ENCODE measurements at regions not wholly inside any gene's neighbourhood (a gene's known extent, or its start where the extent isn't known, plus 50 kb on each side); places are given as distances from the start of the nearest gene placed in this dataset.
A peak's percentile ranks its signal among the peaks of the same experiment; 100 is the strongest.
"Not testable (repeated sequence)": the region's sequence is repeated elsewhere in the genome, so short reads cannot be mapped to it uniquely, and the experiment has no call there.

DNA sequence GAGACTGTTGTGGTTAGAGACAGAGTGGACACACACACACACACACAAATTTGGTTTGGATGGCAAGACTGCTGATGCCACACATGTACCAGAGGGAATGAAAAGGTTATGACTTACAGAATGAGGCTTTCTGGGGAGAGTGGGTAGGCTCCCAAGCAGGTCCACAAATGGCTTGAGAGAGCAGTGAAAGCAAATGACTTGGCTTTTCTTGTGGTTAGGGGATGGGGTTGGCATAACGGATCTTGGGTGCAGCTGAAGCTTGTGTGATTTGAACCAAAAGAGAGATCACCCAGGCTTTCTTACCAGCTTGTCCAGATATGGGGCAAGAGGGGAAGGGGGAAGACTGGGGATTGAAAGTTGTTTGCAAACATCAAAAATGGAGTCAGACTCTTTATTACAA lies 73.9 kb upstream of the OLIG3 start:
- peaks cover 0 to 3% of the 10 kb centered on the region in 2 donors for H3K9me3 ChIP-seq (ENCODE audit: control insufficient read depth in 2 of 2, insufficient read depth in 1 of 2, low read length in 1 of 2)
- 19% methylated on average over 1 of the region's 1 CpG for WGBS
- no peak overlapping the region for H3K27ac ChIP-seq (ENCODE audit: low read depth in 1 of 2, low read length in 1 of 2)
- H3K4me1 ChIP-seq (ENCODE audit: control insufficient read depth in 2 of 2, insufficient read depth in 2 of 2, low read length in 2 of 2), result peaks cover 3 to 10% of the 10 kb centered on the region in 2 donors
- H3K36me3 ChIP-seq (ENCODE audit: control insufficient read depth in 2 of 2, insufficient read depth in 2 of 2, low read length in 1 of 2), result no peaks in the 10 kb centered on the region
- peak in 1 of 9 donors; percentile 27 for DNase-seq (ENCODE audit: low read depth in 6 of 9, low spot score in 9 of 9)
- H3K4me3 ChIP-seq (ENCODE audit: low read length in 2 of 2), result no peak overlapping the region
- no peaks in the 10 kb centered on the region for H3K27me3 ChIP-seq (ENCODE audit: control insufficient read depth in 2 of 2, insufficient read depth in 1 of 2, low read length in 1 of 2)

DNA sequence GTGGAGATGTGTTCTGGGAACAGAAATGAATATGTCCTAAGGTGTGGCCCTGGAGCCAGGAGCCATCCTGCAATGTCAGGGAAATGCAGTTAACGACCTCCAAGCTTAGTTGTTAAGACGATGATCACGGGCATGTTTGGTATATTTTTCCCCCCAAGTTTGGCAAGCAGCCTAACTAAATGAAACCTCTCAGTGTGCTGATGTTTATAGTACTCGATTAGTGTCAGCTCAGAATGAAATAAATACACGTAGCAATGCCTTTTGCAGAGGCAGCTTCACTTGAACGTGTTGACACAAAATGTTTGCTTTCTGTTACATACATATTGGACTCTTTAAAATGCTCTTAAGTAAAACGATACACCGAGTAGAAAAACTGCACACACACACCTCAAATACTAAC lies 76.2 kb upstream of the OLIG3 start:
- no peak overlapping the region for H3K4me3 ChIP-seq (ENCODE audit: low read length in 2 of 2)
- DNase-seq (ENCODE audit: low read depth in 6 of 9, low spot score in 9 of 9), result no peak
- WGBS, result 92% methylated on average over 8 of the region's 8 CpGs

DNA sequence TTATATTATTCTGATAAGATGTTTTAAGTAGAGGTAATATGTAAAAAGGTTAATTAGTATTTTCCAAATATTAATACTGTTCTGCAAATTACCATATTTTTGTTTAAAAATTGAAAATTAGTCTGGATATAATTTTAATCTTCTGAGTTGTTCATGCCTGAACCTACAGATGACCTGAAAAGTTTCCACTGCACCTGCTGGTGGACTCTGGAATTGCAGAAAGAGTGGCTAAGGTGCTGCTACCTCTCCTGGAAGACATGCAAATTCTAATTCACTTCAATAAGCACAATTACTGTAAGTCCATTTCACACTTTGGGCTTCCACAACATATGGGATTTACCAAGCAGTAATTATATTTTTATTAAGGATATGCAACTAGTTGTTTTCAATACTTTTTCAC lies 77.7 kb upstream of the OLIG3 start:
- H3K9me3 ChIP-seq (ENCODE audit: control insufficient read depth in 2 of 2, insufficient read depth in 1 of 2, low read length in 1 of 2), result no peaks in the 10 kb centered on the region
- DNase-seq (ENCODE audit: low read depth in 6 of 9, low spot score in 9 of 9), result peak in 7 of 9 donors; percentile 21 to 73 (median 45)
- no peaks in the 10 kb centered on the region for H3K36me3 ChIP-seq (ENCODE audit: control insufficient read depth in 2 of 2, insufficient read depth in 2 of 2, low read length in 1 of 2)
- H3K4me3 ChIP-seq (ENCODE audit: low read length in 2 of 2), result no peak overlapping the region
- H3K4me1 ChIP-seq (ENCODE audit: control insufficient read depth in 2 of 2, insufficient read depth in 2 of 2, low read length in 2 of 2), result peaks cover 3 to 10% of the 10 kb centered on the region in 2 donors
- H3K27me3 ChIP-seq (ENCODE audit: control insufficient read depth in 2 of 2, insufficient read depth in 1 of 2, low read length in 1 of 2), result no peaks in the 10 kb centered on the region
- no peak overlapping the region for H3K27ac ChIP-seq (ENCODE audit: low read depth in 1 of 2, low read length in 1 of 2)

More for the DNA sequence above, 76.2 kb upstream of the OLIG3 start:
- H3K4me1 ChIP-seq (ENCODE audit: control insufficient read depth in 2 of 2, insufficient read depth in 2 of 2, low read length in 2 of 2), result peaks cover 3 to 10% of the 10 kb centered on the region in 2 donors
- no peak overlapping the region for H3K27ac ChIP-seq (ENCODE audit: low read depth in 1 of 2, low read length in 1 of 2)
- H3K9me3 ChIP-seq (ENCODE audit: control insufficient read depth in 2 of 2, insufficient read depth in 1 of 2, low read length in 1 of 2), result peaks cover 0 to under 1% of the 10 kb centered on the region in 2 donors
- no peaks in the 10 kb centered on the region for H3K27me3 ChIP-seq (ENCODE audit: control insufficient read depth in 2 of 2, insufficient read depth in 1 of 2, low read length in 1 of 2)
- H3K36me3 ChIP-seq (ENCODE audit: control insufficient read depth in 2 of 2, insufficient read depth in 2 of 2, low read length in 1 of 2), result no peaks in the 10 kb centered on the region

GRCh38 chr6:137573739-137574138 lies 79.5 kb upstream of the OLIG3 start:
- no peak for DNase-seq (ENCODE audit: low read depth in 6 of 9, low spot score in 9 of 9)

GRCh38 chr6:137579612-137580011 lies 85.4 kb upstream of the OLIG3 start:
- Histone ChIP-seq H3K9me3 (ENCODE audit: control insufficient read depth in 2 of 2, insufficient read depth in 1 of 2, low read length in 1 of 2) (no peaks in the 10 kb centered on the region), H3K4me1 (ENCODE audit: control insufficient read depth in 2 of 2, insufficient read depth in 2 of 2, low read length in 2 of 2) (no peaks in the 10 kb centered on the region), H3K27me3 (ENCODE audit: control insufficient read depth in 2 of 2, insufficient read depth in 1 of 2, low read length in 1 of 2) (no peaks in the 10 kb centered on the region), H3K36me3 (ENCODE audit: control insufficient read depth in 2 of 2, insufficient read depth in 2 of 2, low read length in 1 of 2) (no peaks in the 10 kb centered on the region), H3K27ac (ENCODE audit: low read depth in 1 of 2, low read length in 1 of 2) (no peak overlapping the region), H3K4me3 (ENCODE audit: low read length in 2 of 2) (no peak overlapping the region)
- WGBS, result 88% methylated on average over 2 of the region's 2 CpGs
- DNase-seq (ENCODE audit: low read depth in 6 of 9, low spot score in 9 of 9), result no peak

More at GRCh38 chr6:137573739-137574138, 79.5 kb upstream of the OLIG3 start:
- Histone ChIP-seq H3K36me3 (ENCODE audit: control insufficient read depth in 2 of 2, insufficient read depth in 2 of 2, low read length in 1 of 2) (no peaks in the 10 kb centered on the region), H3K27ac (ENCODE audit: low read depth in 1 of 2, low read length in 1 of 2) (no peak overlapping the region), H3K27me3 (ENCODE audit: control insufficient read depth in 2 of 2, insufficient read depth in 1 of 2, low read length in 1 of 2) (no peaks in the 10 kb centered on the region), H3K9me3 (ENCODE audit: control insufficient read depth in 2 of 2, insufficient read depth in 1 of 2, low read length in 1 of 2) (no peaks in the 10 kb centered on the region), H3K4me1 (ENCODE audit: control insufficient read depth in 2 of 2, insufficient read depth in 2 of 2, low read length in 2 of 2) (no peaks in the 10 kb centered on the region), H3K4me3 (ENCODE audit: low read length in 2 of 2) (no peak overlapping the region)
- WGBS, result 81% methylated on average over 4 of the region's 4 CpGs

DNA sequence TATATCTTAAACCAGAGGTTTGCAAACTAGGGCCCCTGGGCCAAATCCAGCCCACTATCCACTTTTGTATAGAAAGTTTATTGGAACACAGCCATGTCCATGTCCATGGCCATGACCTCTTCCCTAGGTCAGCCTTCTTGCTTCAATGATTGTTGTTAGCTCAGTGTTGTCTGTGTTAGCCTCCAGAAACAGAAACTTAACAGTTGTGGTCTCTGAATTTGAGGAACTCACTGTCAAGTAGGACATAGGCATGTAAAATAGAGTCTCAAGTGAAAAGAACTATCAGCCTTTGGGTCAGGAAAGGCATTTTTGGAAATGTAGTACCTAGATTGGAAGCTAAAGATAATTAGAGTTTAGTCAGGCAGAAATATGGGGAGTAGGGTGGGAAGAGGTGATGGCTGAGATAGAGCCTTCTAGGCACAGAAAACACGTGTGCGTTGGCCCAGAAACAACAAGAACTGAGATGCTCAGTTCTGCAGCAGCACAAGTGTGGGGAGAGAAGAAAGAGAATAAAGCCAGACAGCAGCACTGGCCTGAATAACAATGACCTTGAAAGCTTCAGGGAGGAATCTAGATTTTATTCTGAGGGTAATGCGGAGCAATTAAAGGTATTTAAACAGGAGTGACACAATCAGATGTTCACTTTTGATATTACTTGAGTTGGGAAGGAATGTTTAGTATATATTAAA lies 87.0 kb upstream of the OLIG3 start:
- Histone ChIP-seq H3K9me3 (ENCODE audit: control insufficient read depth in 2 of 2, insufficient read depth in 1 of 2, low read length in 1 of 2) (no peaks in the 10 kb centered on the region), H3K36me3 (ENCODE audit: control insufficient read depth in 2 of 2, insufficient read depth in 2 of 2, low read length in 1 of 2) (no peaks in the 10 kb centered on the region), H3K4me3 (ENCODE audit: low read length in 2 of 2) (no peak overlapping the region), H3K4me1 (ENCODE audit: control insufficient read depth in 2 of 2, insufficient read depth in 2 of 2, low read length in 2 of 2) (no peaks in the 10 kb centered on the region), H3K27ac (ENCODE audit: low read depth in 1 of 2, low read length in 1 of 2) (no peak overlapping the region), H3K27me3 (ENCODE audit: control insufficient read depth in 2 of 2, insufficient read depth in 1 of 2, low read length in 1 of 2) (no peaks in the 10 kb centered on the region)
- DNase-seq (ENCODE audit: low read depth in 6 of 9, low spot score in 9 of 9), result no peak
- WGBS, result 88% methylated on average over 3 of the region's 3 CpGs

GRCh38 chr6:137583519-137583918 lies 89.3 kb upstream of the OLIG3 start:
- H3K27me3 ChIP-seq (ENCODE audit: control insufficient read depth in 2 of 2, insufficient read depth in 1 of 2, low read length in 1 of 2); H3K27ac ChIP-seq (ENCODE audit: low read depth in 1 of 2, low read length in 1 of 2); DNase-seq (ENCODE audit: low read depth in 6 of 9, low spot score in 9 of 9); H3K4me1 ChIP-seq (ENCODE audit: control insufficient read depth in 2 of 2, insufficient read depth in 2 of 2, low read length in 2 of 2); H3K9me3 ChIP-seq (ENCODE audit: control insufficient read depth in 2 of 2, insufficient read depth in 1 of 2, low read length in 1 of 2); H3K36me3 ChIP-seq (ENCODE audit: control insufficient read depth in 2 of 2, insufficient read depth in 2 of 2, low read length in 1 of 2); H3K4me3 ChIP-seq (ENCODE audit: low read length in 2 of 2): not testable (repeated sequence)
- WGBS, result 98% methylated on average over 6 of the region's 6 CpGs

GRCh38 chr6:137588472-137588871 lies 94.3 kb upstream of the OLIG3 start:
- Histone ChIP-seq H3K4me1 (ENCODE audit: control insufficient read depth in 2 of 2, insufficient read depth in 2 of 2, low read length in 2 of 2) (no peaks in the 10 kb centered on the region), H3K4me3 (ENCODE audit: low read length in 2 of 2) (no peak overlapping the region), H3K27ac (ENCODE audit: low read depth in 1 of 2, low read length in 1 of 2) (no peak overlapping the region), H3K27me3 (ENCODE audit: control insufficient read depth in 2 of 2, insufficient read depth in 1 of 2, low read length in 1 of 2) (no peaks in the 10 kb centered on the region), H3K36me3 (ENCODE audit: control insufficient read depth in 2 of 2, insufficient read depth in 2 of 2, low read length in 1 of 2) (no peaks in the 10 kb centered on the region), H3K9me3 (ENCODE audit: control insufficient read depth in 2 of 2, insufficient read depth in 1 of 2, low read length in 1 of 2) (peaks cover 0 to 11% of the 10 kb centered on the region in 2 donors)
- no peak for DNase-seq (ENCODE audit: low read depth in 6 of 9, low spot score in 9 of 9)
- WGBS, result 98% methylated on average over 4 of the region's 4 CpGs

DNA sequence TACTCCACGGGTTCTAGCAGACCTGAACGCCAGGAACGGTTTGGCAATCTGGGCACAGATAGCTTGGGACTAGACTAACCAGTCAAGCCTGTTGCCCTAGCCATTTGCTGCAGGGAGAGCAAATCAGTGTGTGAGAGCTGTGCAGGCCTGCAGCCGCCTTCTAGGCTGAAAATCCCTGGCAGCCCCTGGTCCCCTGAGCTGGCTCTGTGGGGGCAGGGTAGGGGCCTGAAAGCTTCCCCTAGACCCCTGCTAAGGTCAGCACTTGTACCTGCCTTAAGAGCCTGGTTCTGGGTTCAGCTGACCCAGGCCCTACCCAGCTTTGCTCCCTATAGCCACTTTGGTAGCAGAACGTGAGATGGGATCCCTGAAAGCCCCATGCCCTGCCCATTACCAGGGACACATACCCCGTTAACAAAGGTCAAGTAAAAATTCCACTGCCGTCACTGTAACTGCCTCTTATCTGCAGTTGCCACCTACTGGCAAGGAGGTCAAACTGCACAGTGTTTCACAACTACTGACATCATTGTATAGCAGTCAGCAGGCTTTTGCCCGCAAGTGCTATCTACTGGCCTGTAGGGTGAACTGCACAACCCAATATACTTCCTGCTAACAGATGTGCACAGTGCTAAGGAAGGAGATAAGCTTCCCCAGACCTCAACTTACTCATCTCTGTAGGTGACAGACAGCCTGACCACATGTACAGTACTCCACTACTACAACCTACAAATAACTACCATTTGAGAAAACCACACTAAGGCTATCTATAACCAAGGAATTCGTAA lies 95.1 kb upstream of the OLIG3 start:
- peaks cover 0 to 11% of the 10 kb centered on the region in 2 donors for H3K9me3 ChIP-seq (ENCODE audit: control insufficient read depth in 2 of 2, insufficient read depth in 1 of 2, low read length in 1 of 2)
- no peaks in the 10 kb centered on the region for H3K4me1 ChIP-seq (ENCODE audit: control insufficient read depth in 2 of 2, insufficient read depth in 2 of 2, low read length in 2 of 2)
- peak in 3 of 9 donors; percentile 8 to 47 (median 14) for DNase-seq (ENCODE audit: low read depth in 6 of 9, low spot score in 9 of 9)
- H3K27ac ChIP-seq (ENCODE audit: low read depth in 1 of 2, low read length in 1 of 2), result no peak overlapping the region
- no peak overlapping the region for H3K4me3 ChIP-seq (ENCODE audit: low read length in 2 of 2)
- no peaks in the 10 kb centered on the region for H3K36me3 ChIP-seq (ENCODE audit: control insufficient read depth in 2 of 2, insufficient read depth in 2 of 2, low read length in 1 of 2)
- WGBS, result 86% methylated on average over 9 of the region's 9 CpGs
- no peaks in the 10 kb centered on the region for H3K27me3 ChIP-seq (ENCODE audit: control insufficient read depth in 2 of 2, insufficient read depth in 1 of 2, low read length in 1 of 2)

All from thymus (tissue), 11 donors.